ENCODE measurements at regions not wholly inside any gene's neighbourhood (a gene's known extent, or its start where the extent isn't known, plus 50 kb on each side); places are given as distances from the start of the nearest gene placed in this dataset.
A peak's percentile ranks its signal among the peaks of the same experiment; 100 is the strongest.

DNA sequence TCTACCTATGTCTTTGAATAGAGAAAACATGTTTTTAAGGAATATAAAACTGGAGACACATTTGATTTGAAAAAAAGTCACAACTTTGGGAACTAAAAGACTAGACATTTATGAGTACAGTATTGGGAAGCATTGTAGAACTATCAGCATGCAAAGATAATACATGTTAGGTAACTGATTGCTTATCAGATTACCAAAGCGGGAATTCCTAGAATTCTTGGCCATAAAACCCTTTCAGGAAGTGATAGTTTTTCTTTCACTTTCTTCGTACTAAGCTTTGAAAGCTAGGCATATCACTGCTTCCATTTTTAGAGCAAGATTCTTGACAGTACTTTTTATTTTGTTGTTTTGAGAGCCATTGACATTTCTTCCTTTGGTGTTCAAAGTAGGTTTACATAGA is 646.6 kb upstream of the PITX2 start:
- Mint-ChIP-seq H3K9me3 (no peaks in the 10 kb centered on the region), H3K27me3 (ENCODE audit: low read depth, poor library complexity) (peaks cover 7% of the 10 kb centered on the region), H3K4me1 (peaks cover 7% of the 10 kb centered on the region), H3K36me3 (ENCODE audit: low read depth) (no peaks in the 10 kb centered on the region), H3K27ac (no peak overlapping the region), H3K4me3 (no peak overlapping the region)
- TF ChIP-seq, protein P1, sequence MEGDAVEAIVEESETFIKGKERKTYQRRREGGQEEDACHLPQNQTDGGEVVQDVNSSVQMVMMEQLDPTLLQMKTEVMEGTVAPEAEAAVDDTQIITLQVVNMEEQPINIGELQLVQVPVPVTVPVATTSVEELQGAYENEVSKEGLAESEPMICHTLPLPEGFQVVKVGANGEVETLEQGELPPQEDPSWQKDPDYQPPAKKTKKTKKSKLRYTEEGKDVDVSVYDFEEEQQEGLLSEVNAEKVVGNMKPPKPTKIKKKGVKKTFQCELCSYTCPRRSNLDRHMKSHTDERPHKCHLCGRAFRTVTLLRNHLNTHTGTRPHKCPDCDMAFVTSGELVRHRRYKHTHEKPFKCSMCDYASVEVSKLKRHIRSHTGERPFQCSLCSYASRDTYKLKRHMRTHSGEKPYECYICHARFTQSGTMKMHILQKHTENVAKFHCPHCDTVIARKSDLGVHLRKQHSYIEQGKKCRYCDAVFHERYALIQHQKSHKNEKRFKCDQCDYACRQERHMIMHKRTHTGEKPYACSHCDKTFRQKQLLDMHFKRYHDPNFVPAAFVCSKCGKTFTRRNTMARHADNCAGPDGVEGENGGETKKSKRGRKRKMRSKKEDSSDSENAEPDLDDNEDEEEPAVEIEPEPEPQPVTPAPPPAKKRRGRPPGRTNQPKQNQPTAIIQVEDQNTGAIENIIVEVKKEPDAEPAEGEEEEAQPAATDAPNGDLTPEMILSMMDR (IDR thresholded peaks at IDR 0.05): no peak
- no peak for DNase-seq

- no peaks in the 10 kb centered on the region for H3K9me3 Mint-ChIP-seq
- H3K27ac Mint-ChIP-seq: no peak overlapping the region
- peaks cover 4% of the 10 kb centered on the region for H3K27me3 Mint-ChIP-seq (ENCODE audit: low read depth, poor library complexity)
- no peak overlapping the region for H3K4me3 Mint-ChIP-seq
- H3K36me3 Mint-ChIP-seq (ENCODE audit: low read depth): no peaks in the 10 kb centered on the region
- TF ChIP-seq, protein P1 (IDR thresholded peaks at IDR 0.05): no peak
- no peak for DNase-seq
- peaks cover 7% of the 10 kb centered on the region for H3K4me1 Mint-ChIP-seq
These were observed 651.2 kb upstream of the PITX2 start for GRCh38 chr4:111274060-111274459.

DNA sequence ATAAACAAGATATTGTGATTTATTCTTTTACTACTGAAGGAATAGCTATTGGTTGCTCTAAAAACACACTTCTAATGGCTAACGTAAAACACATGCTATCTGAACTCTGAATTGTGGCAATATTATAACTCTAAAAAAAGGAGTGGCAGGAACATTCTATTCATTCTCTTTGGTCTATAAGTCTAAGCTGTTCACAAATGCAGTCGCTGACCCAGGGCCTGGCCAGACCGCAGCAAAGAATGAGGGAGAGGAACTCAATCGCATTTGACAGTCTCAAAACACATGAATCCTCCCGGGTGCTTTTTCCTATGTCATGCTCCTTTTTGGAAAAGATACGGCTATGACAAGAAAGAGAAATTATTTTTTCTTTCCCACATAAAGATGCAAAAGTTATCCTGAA is 651.6 kb upstream of the PITX2 start:
- TF ChIP-seq, protein P1 (IDR thresholded peaks at IDR 0.05): no peak
- Mint-ChIP-seq H3K36me3 (ENCODE audit: low read depth) (no peaks in the 10 kb centered on the region), H3K27me3 (ENCODE audit: low read depth, poor library complexity) (peaks cover 4% of the 10 kb centered on the region), H3K27ac (no peak overlapping the region), H3K4me1 (peaks cover 4% of the 10 kb centered on the region), H3K9me3 (no peaks in the 10 kb centered on the region), H3K4me3 (no peak overlapping the region)
- DNase-seq: no peak

GRCh38 chr4:111281219-111281618 is 658.3 kb upstream of the PITX2 start:
- H3K4me1 Mint-ChIP-seq: no peaks in the 10 kb centered on the region
- no peak for DNase-seq
- H3K27me3 Mint-ChIP-seq (ENCODE audit: low read depth, poor library complexity): peaks cover 19% of the 10 kb centered on the region
- H3K9me3 Mint-ChIP-seq: no peaks in the 10 kb centered on the region
- H3K4me3 Mint-ChIP-seq: no peak overlapping the region
- no peak overlapping the region for H3K27ac Mint-ChIP-seq
- TF ChIP-seq, protein P1 (IDR thresholded peaks at IDR 0.05): no peak
- H3K36me3 Mint-ChIP-seq (ENCODE audit: low read depth): no peaks in the 10 kb centered on the region

GRCh38 chr4:111282035-111282434 is 659.2 kb upstream of the PITX2 start:
- TF ChIP-seq, protein P1 (IDR thresholded peaks at IDR 0.05): no peak
- Mint-ChIP-seq H3K27me3 (ENCODE audit: low read depth, poor library complexity) (peaks cover 19% of the 10 kb centered on the region), H3K27ac (no peak overlapping the region), H3K9me3 (no peaks in the 10 kb centered on the region), H3K36me3 (ENCODE audit: low read depth) (no peaks in the 10 kb centered on the region), H3K4me1 (no peaks in the 10 kb centered on the region), H3K4me3 (no peak overlapping the region)
- no peak for DNase-seq

GRCh38 chr4:111283066-111283677 is 660.3 kb upstream of the PITX2 start:
- no peak overlapping the region for H3K4me3 Mint-ChIP-seq
- H3K36me3 Mint-ChIP-seq (ENCODE audit: low read depth): no peaks in the 10 kb centered on the region
- TF ChIP-seq, protein P1 (IDR thresholded peaks at IDR 0.05): peak; percentile 90
- H3K9me3 Mint-ChIP-seq: no peaks in the 10 kb centered on the region
- DNase-seq: peak; percentile 77
- no peaks in the 10 kb centered on the region for H3K4me1 Mint-ChIP-seq
- H3K27ac Mint-ChIP-seq: no peak overlapping the region
- peaks cover 19% of the 10 kb centered on the region for H3K27me3 Mint-ChIP-seq (ENCODE audit: low read depth, poor library complexity)

Measured in nephron progenitor cell (in vitro differentiated cells).